GM19324 (cell line): ENCODE measurements at regions not wholly inside any gene's neighbourhood (a gene's known extent, or its start where the extent isn't known, plus 50 kb on each side); places are given as distances from the start of the nearest gene placed in this dataset.
"Not testable (repeated sequence)": the region's sequence is repeated elsewhere in the genome, so short reads cannot be mapped to it uniquely, and the experiment has no call there.

ENCODE experiments used
- ATAC-seq: cut with Tn5 transposase; IDR thresholded peaks from one replicate; pipeline ENCODE4 v1.9.1; 2021; ENCODE audit warnings: mild to moderate bottlenecking, moderate library complexity; ENCODE audit not compliant: unreplicated experiment, low FRiP score

GRCh38 chr5:105617436-105618215 lies 2053.1 kb downstream of the EFNA5 start:
- ATAC-seq, result no peak

GRCh38 chr5:105616599-105616998 lies 2054.0 kb upstream of the NUDT12 start:
- no peak for ATAC-seq

DNA sequence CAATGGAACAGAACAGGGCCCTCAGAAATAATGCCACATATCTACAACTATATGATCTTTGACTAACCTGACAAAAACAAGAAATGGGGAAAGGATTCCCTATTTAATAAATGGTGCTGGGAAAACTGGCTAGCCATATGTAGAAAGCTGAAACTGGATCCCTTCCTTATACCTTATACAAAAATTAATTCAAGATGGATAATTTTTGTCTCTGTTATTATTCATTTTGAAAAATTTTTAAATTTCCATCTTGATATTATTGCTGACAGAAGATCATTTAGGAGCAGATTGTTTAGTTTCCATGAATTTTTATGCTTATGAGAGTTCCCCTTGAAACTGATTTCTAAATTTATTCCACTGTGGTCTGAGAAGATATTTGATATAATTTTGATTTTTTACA lies 2039.8 kb upstream of the NUDT12 start:
- not testable (repeated sequence) for ATAC-seq

DNA sequence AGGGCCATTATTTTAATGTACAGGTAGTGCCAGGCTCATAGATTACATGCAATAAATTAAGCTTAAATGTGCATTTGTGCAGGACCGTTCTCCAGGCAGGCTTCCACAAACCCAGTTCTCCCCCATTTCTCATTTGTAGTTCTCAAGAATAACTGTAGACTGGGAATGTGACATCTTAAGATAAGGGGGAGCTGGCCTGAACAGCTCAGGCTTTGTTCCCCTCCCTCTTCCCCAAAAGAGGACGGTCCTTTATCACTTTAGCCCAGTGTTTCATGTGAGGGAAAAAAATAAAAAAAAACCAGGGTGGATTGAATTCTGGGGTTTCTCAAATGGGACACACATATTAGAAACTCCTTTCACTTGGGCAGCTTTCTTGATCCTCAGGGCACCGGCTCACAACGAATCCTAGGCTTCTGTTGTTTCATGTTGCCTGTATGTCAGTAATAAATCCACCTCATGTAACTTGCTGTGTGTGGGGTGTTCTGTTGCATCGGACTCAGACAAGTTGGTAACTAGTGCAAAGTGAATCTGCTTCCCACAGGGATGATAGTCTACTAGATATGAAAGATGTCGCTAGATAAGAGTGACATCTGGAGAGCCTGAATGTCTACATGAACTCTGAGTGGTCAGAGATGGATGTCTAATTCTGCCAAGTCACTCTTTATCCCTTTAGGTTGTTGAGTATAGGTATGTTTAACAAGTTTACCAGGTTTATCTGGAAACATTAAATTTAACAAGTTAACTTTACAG lies 2030.6 kb upstream of the NUDT12 start:
- no peak for ATAC-seq

DNA sequence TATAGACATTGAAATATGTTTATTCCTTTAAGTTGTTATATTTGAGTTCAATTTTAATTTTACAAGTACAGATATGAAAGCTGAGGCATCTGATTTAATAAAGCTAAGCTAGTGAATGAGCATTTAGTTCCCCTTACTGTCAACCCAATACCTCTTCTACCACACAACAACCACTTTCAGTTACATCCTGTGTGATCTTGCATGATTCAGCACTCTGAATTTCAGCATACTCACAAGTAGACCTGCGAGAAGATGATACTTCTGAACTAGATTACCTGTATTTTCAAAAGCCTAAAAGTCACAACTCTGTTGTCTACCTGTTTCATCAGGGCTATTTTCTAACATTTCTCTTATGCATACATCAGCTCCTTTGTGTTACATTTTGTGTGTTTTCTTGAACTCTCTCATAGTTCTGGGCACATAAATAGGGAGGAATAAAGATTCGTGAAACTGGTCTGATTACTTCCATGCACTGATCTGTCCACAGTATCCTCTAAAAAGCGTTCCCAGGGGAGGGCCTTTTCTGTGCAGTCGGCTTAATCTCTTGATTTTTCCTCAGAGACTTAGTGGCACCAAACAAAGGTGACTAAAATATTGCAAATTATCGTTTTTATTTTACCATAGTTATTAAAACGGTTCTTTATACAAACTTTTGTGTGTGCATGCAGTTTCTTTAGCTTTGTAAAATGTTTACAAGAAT lies 2025.5 kb upstream of the NUDT12 start:
- ATAC-seq, result no peak

DNA sequence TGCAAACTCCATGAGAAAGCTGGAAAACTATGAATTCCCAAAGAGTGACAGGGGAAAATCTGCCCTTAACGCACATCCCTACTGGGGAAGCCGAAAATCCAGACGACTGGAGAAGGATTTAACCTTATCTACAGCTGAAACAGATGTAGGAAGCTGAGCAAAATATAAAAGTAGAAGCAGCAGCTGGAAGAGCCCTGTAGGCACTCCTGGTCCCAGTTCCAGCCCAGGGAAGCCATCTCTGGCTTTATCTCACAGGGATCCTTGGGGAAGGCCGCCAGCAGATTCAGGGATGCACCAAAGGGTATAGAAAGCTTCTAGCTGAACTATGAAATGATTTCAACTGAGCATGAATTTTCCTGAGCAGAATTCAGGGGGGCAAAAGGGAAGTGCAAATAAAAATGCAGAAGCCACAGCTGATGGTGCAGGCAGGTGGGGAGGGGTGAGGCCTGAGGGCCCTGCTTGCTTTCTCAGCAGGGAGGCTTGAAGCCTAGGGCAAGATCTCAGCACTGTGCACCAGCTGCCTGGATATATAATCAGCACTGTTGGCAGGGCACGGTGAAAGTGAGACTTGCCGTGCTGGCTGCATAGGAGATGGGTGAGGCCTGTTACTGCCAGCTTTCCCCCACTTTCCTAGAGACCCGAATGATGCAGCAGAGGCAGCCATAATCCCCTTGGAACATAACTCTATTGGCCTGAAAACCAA lies 2019.5 kb upstream of the NUDT12 start:
- ATAC-seq, result no peak

DNA sequence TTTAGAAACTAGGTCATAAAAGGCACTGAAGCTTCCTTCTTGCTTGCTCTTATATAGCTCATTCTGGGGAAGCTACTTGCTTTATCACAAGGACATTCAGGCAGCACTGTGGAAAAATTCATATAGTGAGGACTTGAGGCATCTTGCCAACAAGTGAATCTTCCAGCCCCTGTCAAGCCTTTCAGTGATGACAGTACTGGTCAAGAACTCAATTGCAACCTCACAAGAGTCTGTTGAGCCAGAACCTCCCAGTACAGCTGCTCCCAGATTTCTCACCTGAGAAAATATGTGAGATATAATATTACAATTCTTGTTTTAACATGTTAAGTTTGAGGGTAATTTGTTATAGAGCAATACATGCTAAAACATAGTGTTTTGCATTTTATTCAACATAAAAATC lies 2011.0 kb upstream of the NUDT12 start:
- no peak for ATAC-seq

GRCh38 chr5:105565531-105565930 lies 2002.9 kb upstream of the NUDT12 start:
- no peak for ATAC-seq

- ATAC-seq, result no peak
Observed at GRCh38 chr5:105563842-105564241, 2001.3 kb upstream of the NUDT12 start.

DNA sequence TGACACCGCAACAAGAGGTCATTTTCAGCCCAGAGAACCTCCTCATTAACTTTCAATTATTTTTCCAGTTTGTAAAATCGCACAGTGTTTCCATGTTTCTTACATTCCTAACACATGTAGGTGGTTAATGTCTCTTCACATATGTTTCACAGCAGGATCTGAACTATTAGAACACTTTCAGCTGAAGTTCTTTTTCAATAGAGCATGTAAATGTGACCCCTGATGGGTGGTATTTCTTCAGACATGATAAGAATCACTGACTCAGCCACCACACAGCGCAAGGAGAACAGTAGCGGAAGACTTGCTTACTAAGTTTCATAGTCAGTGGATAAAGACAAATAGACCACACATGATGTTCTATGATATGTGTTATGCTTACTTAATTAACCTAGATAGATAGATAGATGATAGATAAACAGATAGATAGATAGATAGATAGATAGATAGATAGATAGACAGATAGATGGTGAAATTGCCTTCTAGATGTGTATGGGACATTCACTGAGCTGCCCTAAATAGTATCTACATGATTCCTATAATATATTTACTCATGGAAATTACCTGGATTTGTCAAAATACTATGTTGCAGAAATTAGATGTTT lies 1992.1 kb upstream of the NUDT12 start:
- no peak for ATAC-seq

- no peak for ATAC-seq
Observed at GRCh38 chr5:105544300-105544699, 1981.7 kb upstream of the NUDT12 start.

GRCh38 chr5:105536675-105537074 lies 1974.1 kb upstream of the NUDT12 start:
- no peak for ATAC-seq

DNA sequence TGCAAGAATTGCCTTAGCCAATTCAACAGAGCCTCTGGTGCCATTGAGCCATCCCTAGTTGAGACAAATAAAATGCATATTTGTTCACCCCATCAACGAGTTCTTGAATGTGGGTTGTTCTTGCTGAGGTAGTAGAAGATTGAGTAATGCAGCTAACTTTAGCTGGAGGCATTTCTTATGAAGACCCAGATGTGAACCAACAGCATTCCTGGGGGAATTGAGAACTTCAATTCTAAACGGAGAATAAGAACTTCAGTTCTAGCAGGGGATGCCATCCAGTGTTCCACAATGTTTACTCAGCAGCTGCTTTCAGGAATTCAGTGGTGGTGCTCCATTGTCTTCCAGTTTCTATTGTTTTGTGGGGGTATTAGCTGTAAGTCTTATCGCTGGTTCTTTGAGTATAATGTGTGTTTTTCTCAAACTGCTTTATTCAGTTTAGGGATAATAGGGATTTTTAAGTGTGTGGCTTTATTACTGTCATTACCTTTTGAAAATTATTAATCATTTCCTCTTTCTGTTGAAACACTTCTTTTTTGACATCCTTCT lies 1968.2 kb upstream of the NUDT12 start:
- ATAC-seq, result no peak

GRCh38 chr5:105529851-105530250 lies 1967.3 kb upstream of the NUDT12 start:
- ATAC-seq, result no peak

DNA sequence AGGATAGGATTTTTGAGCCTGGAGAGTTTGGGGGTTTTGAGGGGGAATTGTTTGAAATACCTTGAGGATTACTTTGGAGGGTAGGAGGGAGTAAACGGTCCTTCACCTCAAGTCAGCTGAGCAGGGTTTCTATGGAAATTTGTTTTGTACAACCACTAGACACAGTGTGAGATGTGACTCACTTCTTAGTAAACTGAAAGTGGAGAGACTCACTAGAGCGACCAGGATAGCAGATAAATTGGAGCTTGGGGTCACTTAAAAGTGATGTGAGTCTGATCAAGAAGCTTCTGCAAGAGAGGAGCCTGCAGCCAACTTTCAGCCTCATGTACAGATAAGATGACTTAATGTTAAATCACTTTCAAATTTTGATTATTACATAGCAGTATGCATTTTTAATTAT lies 1945.9 kb upstream of the NUDT12 start:
- no peak for ATAC-seq

GRCh38 chr5:105506692-105507277 lies 1944.2 kb upstream of the NUDT12 start:
- ATAC-seq, result no peak

- no peak for ATAC-seq
Observed at GRCh38 chr5:105503950-105504349, 1941.4 kb upstream of the NUDT12 start.

DNA sequence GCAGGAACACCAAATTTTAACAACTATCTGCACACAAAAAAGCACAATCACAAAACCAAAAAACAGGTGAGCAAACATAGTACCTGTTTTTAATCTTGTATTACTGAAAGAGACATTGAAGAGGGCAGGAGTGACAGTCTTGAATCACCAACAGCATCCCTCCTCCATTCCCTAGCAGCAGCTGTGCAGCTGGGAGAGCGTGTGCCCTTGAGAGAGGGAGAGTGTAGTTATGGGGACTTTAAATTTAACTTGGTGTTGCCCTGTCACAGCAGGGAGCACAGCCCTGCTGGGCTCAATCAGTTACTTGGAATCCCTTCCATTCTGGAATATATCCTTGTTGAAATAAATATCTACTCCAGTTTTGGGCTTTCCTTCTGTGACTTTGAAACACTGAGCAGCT lies 1938.7 kb upstream of the NUDT12 start:
- ATAC-seq, result no peak

DNA sequence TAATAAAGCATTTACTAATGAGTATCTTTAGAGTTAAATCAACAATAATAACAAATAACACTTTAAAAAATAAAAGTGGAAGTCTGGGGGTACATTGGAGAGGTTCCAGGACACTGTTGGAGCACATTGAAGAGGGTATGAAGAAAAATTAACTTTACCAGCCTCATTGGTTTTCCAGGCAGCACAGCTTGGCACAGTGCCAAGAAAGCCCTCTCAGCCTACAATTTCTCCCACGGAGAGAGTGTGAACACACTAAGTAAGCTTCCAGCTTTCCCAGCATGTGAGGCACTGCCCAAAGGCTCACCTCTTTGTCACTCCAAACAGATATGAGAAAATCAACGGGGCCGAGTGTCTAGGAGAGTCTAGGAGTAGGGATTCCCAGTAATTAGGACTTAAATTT lies 1912.8 kb upstream of the NUDT12 start:
- ATAC-seq, result no peak

GRCh38 chr5:105462377-105462776 lies 1899.8 kb upstream of the NUDT12 start:
- ATAC-seq, result no peak
